GM18507 (cell line): ENCODE measurements at regions not wholly inside any gene's neighbourhood (a gene's known extent, or its start where the extent isn't known, plus 50 kb on each side); places are given as distances from the start of the nearest gene placed in this dataset.

Experiments
- DNase-seq: peaks from one replicate; pipeline ENCODE4 v3.0.0; 2011; ENCODE audit warnings: low read depth; ENCODE audit not compliant: insufficient read length; ENCODE audit errors: extremely low spot score
- FAIRE-seq: peaks from 2 replicates; lab custom pipeline; 2011; peaks lifted over from hg19 to GRCh38; lab: Jason Lieb, UNC

- no peak for DNase-seq
- FAIRE-seq = no peak
Observed at GRCh38 chr3:57009802-57010201, 50.7 kb upstream of the SPATA12 start.

DNA sequence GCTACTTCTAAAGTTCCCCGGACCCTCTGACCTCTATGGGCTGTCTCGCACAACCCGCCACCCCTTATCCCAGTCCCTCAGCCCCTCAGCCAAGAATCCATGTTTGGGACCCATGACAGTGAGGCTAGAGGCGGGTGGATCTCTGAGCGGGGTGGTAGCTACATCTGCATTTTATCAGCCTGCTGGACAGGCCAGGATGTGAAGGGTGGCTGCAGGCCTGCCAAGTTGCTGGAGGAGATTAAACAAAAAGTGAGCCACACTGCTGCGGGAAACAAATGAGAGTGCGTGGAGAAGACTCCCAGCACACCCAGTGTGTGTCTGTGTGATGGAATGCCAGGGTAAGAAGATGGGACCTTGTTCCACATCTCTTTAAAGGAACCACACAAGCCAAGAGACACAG lies 51.1 kb upstream of the SPATA12 start:
- DNase-seq = no peak
- FAIRE-seq = no peak

DNA sequence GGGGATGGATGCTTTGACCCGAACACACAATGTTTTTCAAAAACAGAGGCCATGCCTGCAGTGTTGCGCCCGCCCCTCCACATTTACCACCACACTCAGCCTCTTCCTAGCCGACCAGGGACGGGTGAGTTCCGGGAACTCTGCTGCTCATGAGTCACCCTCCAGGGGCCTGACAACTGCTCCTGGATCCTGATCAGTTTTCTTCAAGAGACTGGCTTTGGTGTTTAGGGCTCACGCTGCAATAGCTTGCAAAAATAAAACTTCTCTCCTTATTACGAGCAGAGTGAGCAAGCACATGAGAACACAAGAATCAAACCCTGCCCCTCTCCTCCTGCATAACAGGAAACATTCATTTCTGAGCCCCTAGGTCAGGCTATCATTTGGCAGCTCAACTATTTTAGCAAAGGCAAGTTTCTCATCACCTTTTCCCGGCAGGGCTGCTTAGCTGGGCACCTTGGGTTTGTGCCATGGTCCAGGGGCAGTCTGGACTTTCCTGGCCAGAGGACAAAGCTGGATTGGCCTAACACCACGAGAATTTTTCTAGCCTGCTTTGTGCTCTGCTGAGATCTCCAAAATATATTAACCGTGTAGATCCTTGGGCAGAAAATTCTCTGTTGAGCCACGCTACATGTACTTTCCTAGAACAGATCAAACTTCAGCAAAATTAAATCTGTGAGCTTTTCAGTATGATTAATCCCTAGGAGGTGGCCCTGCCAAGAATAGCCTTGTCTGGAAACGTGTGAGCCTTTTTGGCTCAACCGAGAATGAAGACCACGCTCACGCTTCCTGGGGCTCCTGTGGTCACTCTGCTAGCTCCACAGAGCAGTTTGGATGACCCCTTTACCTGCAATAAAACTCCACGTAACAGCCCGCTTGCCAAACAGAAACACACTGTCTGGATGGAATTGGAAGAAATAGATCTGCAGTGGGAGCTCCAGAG lies 52.7 kb upstream of the SPATA12 start:
- DNase-seq (no peak), FAIRE-seq (no peak)

DNA sequence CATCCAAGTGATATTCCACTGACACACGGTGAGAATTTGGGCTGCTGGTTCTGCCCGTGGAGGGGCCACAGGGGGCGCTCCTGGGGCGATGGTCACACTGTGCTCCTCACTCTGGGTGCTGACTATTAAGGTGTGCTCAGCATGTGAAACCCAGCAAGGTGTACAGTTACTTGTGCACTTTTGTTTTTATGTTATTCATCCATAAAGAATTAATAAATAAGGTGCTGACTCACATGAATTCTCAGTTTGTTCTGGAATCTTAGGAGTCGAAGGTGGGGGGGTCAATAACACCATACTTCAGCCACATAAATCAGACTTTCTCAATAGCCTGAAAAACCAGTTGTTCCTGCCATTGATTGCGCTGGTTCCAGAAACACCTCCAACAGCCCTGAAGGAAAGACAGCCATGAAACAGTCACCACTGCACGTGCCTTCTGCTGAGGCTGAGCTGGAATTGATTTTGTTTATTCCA lies 53.5 kb upstream of the SPATA12 start:
- DNase-seq (no peak), FAIRE-seq (no peak)

- FAIRE-seq = no peak
- DNase-seq = no peak
Observed at GRCh38 chr3:57006179-57006657, 54.2 kb upstream of the SPATA12 start.

- DNase-seq = no peak
- no peak for FAIRE-seq
Observed at GRCh38 chr3:57004229-57004628, 56.2 kb upstream of the SPATA12 start.

GRCh38 chr3:57003676-57004075 lies 56.8 kb upstream of the SPATA12 start:
- DNase-seq = no peak
- no peak for FAIRE-seq

DNA sequence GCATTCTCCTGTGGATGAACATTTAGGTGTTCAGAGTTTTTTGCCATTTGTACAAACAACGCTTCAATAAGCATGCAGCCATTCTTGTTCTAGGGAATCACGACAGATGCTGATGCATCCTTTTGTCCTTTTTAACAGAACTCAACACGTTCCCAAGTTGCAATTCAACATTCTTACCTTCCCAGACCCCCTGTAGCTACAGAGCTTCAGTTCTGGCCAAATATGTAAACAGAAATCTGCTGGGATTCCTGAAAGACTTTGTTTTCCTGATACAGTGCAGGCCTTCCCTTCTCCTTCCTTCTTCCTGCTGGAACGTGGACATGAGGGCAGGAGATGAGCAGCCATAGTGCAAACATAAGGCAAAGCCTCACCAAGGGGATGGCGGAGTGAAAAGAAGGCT lies 59.1 kb upstream of the SPATA12 start:
- no peak for DNase-seq

GRCh38 chr3:57000012-57000411 lies 60.5 kb upstream of the SPATA12 start:
- no peak for FAIRE-seq
- DNase-seq = no peak

More for the DNA sequence above, 59.1 kb upstream of the SPATA12 start:
- FAIRE-seq = peak; percentile 12

DNA sequence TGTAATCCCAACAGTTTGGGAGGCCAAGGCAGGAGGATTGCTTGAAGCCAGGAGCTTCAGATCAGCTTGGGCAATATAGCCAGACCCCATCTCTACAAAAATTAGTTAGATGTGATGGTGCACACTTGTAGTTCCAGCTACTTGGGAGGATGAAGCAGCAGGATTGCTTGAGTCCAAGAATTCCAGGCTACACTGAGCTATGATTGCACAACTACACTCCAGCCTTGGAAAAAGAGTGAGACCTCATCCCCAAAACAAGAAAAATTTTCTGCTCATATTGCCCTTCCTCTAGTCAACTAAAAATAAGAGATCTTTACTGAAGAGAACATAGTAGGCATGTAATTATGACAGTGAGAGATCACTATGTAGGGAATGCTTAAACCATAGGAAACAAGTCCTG lies 60.9 kb upstream of the SPATA12 start:
- FAIRE-seq (no peak), DNase-seq (no peak)

GRCh38 chr3:56998076-56998529 lies 62.4 kb upstream of the SPATA12 start:
- DNase-seq (no peak), FAIRE-seq (no peak)

DNA sequence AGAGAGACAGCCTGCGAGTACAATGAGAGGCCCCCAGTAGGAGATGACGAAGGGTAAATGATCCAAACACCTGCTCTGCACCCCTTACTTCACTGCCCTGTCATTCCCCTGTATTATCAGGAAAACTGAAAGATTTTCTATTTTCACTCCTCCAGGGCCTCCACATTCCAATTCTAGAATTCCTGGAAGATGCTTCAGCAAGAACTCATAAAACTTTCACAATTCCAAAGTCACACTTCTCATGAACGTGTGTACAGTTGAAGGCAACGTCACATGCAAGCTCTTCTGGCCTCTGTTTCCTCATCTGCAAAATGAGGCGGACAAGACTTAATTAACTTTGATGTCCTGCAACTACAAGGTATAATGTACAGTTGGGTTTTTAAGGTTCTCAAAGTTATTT lies 62.8 kb upstream of the SPATA12 start:
- FAIRE-seq (no peak), DNase-seq (no peak)

DNA sequence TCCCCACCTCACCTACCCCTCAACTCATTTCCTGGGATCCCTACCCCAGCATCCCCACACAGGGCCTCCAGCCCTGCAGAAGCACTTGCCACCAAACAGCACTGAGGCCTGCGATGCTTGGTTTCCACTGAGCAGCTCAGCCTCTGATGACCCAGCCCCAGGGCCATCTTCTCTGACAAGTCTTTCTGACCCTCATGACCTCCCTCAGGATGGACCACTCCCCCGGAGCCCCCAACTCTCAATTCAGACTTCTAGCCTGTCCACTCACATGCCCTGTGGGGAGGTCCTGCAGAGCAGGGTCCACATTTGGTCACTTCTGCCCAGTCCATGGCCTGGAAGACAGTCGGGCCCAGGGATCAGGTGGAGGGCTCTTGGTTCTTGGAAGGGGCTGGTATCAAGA lies 63.4 kb upstream of the SPATA12 start:
- DNase-seq (no peak), FAIRE-seq (no peak)

DNA sequence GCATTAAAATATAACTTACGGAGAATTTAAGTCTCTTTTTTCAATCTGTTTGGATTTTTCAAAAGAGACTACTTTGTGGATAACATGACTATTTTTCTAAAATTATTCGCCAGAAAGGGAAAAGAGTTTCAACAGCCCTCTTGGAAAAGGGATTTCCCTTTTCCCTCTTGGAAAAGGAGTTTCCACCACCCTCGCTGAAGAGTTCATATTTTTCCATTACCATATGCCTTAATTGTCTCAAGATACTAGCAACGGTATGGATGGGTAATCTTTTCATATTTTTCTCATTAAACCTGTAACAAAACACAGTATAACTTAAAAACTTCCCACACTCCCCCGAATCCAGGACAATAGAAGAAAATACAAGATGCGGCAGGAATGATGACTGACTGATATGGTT lies 66.1 kb upstream of the SPATA12 start:
- no peak for FAIRE-seq
- DNase-seq = no peak

DNA sequence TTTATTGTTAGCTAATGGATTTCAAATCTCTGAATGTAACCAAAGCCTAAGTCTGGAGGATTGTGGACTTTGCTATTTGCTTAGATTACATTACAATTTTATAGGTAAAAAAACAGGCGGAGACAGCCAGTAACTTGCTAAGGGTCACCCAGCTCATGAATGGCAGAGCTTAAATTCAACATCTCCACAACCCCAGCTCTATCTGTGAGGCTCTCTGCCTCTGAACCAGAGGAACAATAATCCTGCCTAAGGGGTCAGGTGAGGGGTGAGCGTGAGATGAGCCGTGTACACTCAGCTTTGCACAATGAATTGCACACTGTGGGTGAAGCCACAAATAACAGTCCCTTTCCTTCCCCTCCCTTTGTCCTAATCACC lies 69.8 kb upstream of the SPATA12 start:
- DNase-seq (no peak), FAIRE-seq (no peak)

GRCh38 chr3:56989977-56990640 lies 70.4 kb upstream of the SPATA12 start:
- DNase-seq (no peak), FAIRE-seq (no peak)

DNA sequence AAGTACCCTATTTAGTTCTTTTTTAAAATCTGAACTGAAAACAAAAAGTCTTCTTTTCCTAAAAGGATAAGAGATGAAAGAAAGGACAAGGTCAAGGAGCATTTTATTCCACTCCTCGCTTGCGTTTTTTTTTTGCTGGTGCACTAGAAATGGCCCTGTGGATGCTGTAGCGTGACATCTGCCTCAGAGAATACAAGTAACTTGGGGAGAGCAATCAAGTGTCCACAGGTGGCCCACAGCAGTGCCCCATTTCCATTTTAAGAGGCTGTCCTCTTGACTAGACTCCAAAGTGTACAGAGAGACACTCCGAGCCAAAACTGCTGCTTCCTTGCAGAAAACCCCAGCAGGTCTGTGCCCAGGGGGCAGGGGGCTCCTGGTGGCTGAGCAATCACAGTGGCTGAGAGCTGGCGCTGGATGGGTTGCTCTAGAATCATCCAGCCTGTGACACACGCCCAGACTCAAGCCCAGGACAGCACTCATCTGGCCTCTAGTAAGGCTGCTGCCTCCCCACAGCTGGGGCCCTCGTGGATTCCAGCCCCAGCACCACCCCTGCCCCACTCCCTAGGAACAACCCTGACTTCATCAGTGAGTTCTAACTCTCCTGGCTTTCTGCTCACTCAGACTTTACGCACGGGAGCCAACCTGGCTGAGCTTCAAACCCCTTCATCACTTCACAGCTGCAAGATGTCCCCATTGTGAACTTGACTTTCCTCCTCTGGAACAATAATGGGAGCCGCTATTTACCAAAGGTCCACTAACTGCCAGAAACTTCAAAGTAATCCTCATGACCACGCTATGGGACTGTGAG lies 71.1 kb upstream of the SPATA12 start:
- DNase-seq (no peak), FAIRE-seq (no peak)

DNA sequence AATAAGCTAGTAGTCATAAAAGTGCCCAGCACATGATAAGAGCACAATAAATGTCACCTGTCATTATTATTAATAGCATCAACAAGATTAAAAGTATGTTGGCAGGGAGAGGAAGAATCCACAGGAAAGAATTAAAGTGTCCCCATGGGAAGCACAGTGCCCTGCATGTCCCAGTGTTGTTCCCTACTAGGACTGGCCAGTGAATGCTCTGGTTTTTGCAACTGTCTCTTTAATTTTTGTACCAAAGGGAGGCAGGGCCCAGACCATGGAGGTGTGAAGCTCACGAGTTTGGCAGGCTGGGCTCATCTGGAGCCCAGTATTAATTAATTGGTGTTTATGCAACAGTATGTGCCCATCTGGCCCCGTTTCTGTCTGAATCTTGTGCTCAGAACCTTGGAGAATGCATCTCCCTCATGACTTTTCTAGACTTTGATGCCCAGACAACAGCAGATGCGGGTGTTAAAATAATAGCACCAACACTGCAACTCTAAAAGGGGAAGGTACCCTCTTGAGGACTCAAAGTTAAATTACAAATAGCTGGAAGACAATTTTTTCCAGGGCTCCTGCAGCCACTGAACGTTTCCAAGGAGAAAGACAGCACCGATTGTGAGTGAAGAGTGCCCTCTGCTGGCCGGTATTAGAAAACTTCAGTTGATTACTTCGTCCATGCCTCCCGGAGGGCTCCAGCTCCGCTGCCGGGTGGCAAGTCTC lies 71.9 kb upstream of the SPATA12 start:
- DNase-seq (peak; percentile 29), FAIRE-seq (peak; percentile 85)

- DNase-seq = no peak
- no peak for FAIRE-seq
Observed at GRCh38 chr3:56987238-56987895, 73.1 kb upstream of the SPATA12 start.
